ENCODE measurements at regions not wholly inside any gene's neighbourhood (a gene's known extent, or its start where the extent isn't known, plus 50 kb on each side); places are given as distances from the start of the nearest gene placed in this dataset.

GRCh38 chr3:20846066-20846465 lies 660.1 kb upstream of the SGO1 start:
- no peak for TF ChIP-seq CTCF (IDR thresholded peaks at IDR 0.05)
- no peak for TF ChIP-seq POLR2AphosphoS5 (IDR thresholded peaks at IDR 0.05)
